Karpas-422 (cell line): ENCODE measurements at regions not wholly inside any gene's neighbourhood (a gene's known extent, or its start where the extent isn't known, plus 50 kb on each side); places are given as distances from the start of the nearest gene placed in this dataset.
"Not testable (repeated sequence)": the region's sequence is repeated elsewhere in the genome, so short reads cannot be mapped to it uniquely, and the experiment has no call there.

ENCODE experiments used
- DNase-seq: peaks from one replicate; pipeline ENCODE4 v3.0.0-alpha.2; 2015
- H2AFZ ChIP-seq: fragments of 200-600 bp; sonication (generic); 2 replicates; pipeline ENCODE4 v1.6.1; 2014; ENCODE audit warnings: antibody characterized with exemption, low read length, mixed read lengths
- H3K27ac ChIP-seq: fragments of 200-600 bp; sonication (generic); 2 replicates; pipeline ENCODE4 v1.5.1; 2014; ENCODE audit warnings: mild to moderate bottlenecking, low read length, moderate library complexity
- H3K27me3 ChIP-seq: fragments of 200-600 bp; sonication (generic); 2 replicates; pipeline ENCODE4 v1.6.1; 2014; ENCODE audit warnings: low read length, mixed read lengths
- H3K36me3 ChIP-seq: fragments of 200-600 bp; sonication (generic); 2 replicates; pipeline ENCODE4 v1.6.1; 2014; ENCODE audit warnings: low read length, mixed read lengths; ENCODE audit not compliant: insufficient read depth
- H3K4me1 ChIP-seq: fragments of 200-600 bp; sonication (generic); 2 replicates; pipeline ENCODE4 v1.6.1; 2014; ENCODE audit warnings: mild to moderate bottlenecking, low read length, mixed read lengths
- H3K4me2 ChIP-seq: fragments of 200-600 bp; sonication (generic); 2 replicates; pipeline ENCODE4 v1.6.1; 2014; ENCODE audit warnings: low read length, low read depth, mild to moderate bottlenecking; ENCODE audit not compliant: poor library complexity, severe bottlenecking
- H3K4me3 ChIP-seq: fragments of 200-600 bp; sonication (generic); 2 replicates; pipeline ENCODE4 v1.5.1; 2014; ENCODE audit warnings: mild to moderate bottlenecking, antibody characterized with exemption, low read length, mixed read lengths
- H3K79me2 ChIP-seq: fragments of 200-600 bp; sonication (generic); 2 replicates; pipeline ENCODE4 v1.6.1; 2014; ENCODE audit warnings: mild to moderate bottlenecking, low read length, mixed read lengths
- H3K9ac ChIP-seq: fragments of 200-600 bp; sonication (generic); 2 replicates; pipeline ENCODE4 v1.6.0; 2014; ENCODE audit warnings: low read length
- H3K9me2 ChIP-seq: fragments of 200-600 bp; sonication (generic), shearing (Covaris generic); replicated peaks from 2 replicates; pipeline ENCODE4 v1.6.0; 2014; ENCODE audit warnings: mild to moderate bottlenecking, low read length, moderate library complexity; ENCODE audit not compliant: insufficient read depth
- H3K9me3 ChIP-seq: fragments of 300-700, 200-600 bp; sonication (generic); 2 replicates; pipeline ENCODE4 v1.6.1; 2014; ENCODE audit warnings: low read length, mixed read lengths
- H4K20me1 ChIP-seq: fragments of 200-600 bp; sonication (generic); 2 replicates; pipeline ENCODE4 v1.6.1; 2014; ENCODE audit warnings: mild to moderate bottlenecking, antibody characterized with exemption, low read length, low read depth; ENCODE audit not compliant: insufficient read depth

GRCh38 chr10:120793088-120793487 lies 58.1 kb upstream of the WDR11 start:
- no peak overlapping the region for H3K9ac ChIP-seq
- no peaks in the 10 kb centered on the region for H3K79me2 ChIP-seq
- no peak overlapping the region for H3K4me2 ChIP-seq
- H2AFZ ChIP-seq, result no peak overlapping the region
- H3K9me2 ChIP-seq, result no peaks in the 10 kb centered on the region
- H3K36me3 ChIP-seq, result no peaks in the 10 kb centered on the region
- no peaks in the 10 kb centered on the region for H4K20me1 ChIP-seq
- H3K4me3 ChIP-seq, result no peak overlapping the region
- no peak overlapping the region for H3K27ac ChIP-seq
- H3K4me1 ChIP-seq, result no peaks in the 10 kb centered on the region
- no peaks in the 10 kb centered on the region for H3K9me3 ChIP-seq
- no peaks in the 10 kb centered on the region for H3K27me3 ChIP-seq
- no peak for DNase-seq

DNA sequence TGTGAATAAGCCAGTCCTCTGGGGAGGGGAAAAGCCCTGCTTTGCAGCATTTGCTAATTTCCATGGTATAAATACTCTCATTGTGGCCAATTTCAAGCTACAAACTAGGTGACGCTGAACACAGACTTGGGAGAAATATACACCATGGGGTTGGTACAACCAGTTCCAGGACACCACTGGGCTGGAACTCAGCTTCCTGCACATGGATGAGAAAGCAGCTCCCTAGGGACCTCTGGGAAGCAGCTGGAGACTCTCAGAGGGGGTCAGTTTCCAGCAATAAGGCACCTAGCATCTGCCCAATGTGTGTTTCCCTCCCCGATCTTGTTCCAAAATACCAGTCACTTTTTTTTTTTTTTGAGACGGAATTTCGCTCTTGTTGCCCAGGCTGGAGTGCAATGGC lies 56.8 kb upstream of the WDR11 start:
- Histone ChIP-seq H3K27me3 (no peaks in the 10 kb centered on the region), H3K79me2 (no peaks in the 10 kb centered on the region), H3K9ac (no peak overlapping the region), H3K9me3 (no peaks in the 10 kb centered on the region), H3K9me2 (no peaks in the 10 kb centered on the region), H3K27ac (no peak overlapping the region), H4K20me1 (no peaks in the 10 kb centered on the region), H3K4me1 (no peaks in the 10 kb centered on the region), H3K4me2 (no peak overlapping the region), H3K4me3 (no peak overlapping the region), H2AFZ (no peak overlapping the region), H3K36me3 (no peaks in the 10 kb centered on the region)
- no peak for DNase-seq

DNA sequence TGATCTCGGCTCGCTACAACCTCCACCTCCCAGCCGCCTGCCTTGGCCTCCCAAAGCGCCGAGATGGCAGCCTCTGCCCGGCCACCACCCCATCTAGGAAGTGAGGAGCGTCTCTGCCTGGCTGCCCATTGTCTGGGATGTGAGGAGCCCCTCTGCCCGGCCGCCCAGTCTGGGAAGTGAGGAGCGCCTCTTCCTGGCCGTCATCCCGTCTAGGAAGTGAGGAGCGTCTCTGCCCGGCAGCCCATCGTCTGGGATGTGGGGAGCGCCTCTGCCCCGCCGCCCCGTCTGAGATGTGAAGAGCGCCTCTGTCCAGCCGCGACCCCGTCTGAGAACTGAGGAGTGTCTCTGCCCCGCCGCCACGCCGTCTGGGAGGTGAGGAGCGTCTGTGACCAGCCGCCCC lies 52.9 kb upstream of the WDR11 start:
- DNase-seq, H3K9me2 ChIP-seq, H2AFZ ChIP-seq, H3K4me1 ChIP-seq, H3K9ac ChIP-seq, H3K27ac ChIP-seq, H3K4me2 ChIP-seq, H3K36me3 ChIP-seq, H3K79me2 ChIP-seq, H3K9me3 ChIP-seq, H3K4me3 ChIP-seq, H3K27me3 ChIP-seq, H4K20me1 ChIP-seq: not testable (repeated sequence)

DNA sequence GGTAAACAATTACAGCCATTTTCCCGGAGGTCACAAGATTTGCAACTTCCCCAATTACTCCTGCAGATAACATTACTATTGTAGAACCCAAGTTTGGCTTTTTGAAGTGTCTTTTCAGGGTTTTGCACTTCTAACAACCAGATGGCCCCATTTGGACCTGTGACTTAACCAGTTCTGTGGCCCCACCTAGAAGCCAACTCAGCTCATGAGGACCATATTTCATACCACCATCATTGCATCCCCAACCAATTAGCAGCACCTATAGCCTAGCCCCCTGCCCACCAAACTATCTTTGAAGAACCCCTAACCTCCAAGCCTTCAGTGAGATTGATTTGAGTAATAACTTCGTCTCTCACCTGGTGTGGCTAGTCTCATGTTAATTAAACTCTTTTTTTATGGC lies 51.3 kb upstream of the WDR11 start:
- no peak overlapping the region for H3K4me2 ChIP-seq
- no peaks in the 10 kb centered on the region for H3K9me3 ChIP-seq
- H4K20me1 ChIP-seq, result no peaks in the 10 kb centered on the region
- H3K4me1 ChIP-seq, result no peaks in the 10 kb centered on the region
- no peak overlapping the region for H3K27ac ChIP-seq
- no peaks in the 10 kb centered on the region for H3K36me3 ChIP-seq
- H3K27me3 ChIP-seq, result no peaks in the 10 kb centered on the region
- no peaks in the 10 kb centered on the region for H3K79me2 ChIP-seq
- H3K4me3 ChIP-seq, result no peak overlapping the region
- no peak overlapping the region for H3K9ac ChIP-seq
- H2AFZ ChIP-seq, result no peak overlapping the region
- H3K9me2 ChIP-seq, result no peaks in the 10 kb centered on the region
- DNase-seq, result no peak

DNA sequence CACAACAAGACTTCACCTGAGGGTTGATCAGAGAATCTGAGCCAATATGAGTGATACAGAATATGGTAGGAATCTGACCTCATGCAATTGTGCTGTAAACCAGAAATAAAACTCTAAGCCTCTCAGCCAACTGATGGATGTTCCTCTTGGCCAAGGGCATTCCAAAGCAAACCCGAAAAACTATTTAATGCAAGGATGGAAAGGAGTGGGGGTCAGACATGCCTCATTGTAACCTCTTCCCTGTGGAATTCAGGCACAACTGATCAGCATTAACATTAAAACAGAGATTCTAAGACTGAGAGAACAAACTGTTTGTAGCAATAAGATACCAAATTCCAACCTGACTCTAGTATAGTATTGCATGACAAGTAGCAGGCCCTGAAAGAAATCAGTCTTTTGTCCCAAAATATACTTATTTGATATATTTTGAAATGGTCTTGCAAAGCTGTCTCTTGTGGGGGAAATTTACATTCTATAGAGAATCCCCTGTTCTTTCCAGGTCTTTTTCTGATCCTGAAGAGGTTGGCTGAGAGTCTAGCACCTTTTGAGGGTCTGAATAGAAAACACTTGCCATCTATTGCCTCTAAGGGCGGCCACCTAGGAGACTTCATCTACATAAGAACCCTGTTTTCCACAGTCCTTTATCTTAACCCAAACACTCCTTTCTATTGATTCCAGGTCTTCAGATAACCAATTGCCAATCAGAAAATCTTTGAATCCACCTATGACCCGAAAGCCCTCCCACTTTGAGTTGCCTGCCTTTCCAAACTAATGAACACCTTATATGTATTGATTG lies 50.4 kb upstream of the WDR11 start:
- Histone ChIP-seq H3K9me3 (no peaks in the 10 kb centered on the region), H3K4me3 (no peak overlapping the region), H3K9me2 (no peaks in the 10 kb centered on the region), H3K27ac (no peak overlapping the region), H3K27me3 (no peaks in the 10 kb centered on the region), H3K79me2 (no peaks in the 10 kb centered on the region), H2AFZ (no peak overlapping the region), H4K20me1 (no peaks in the 10 kb centered on the region), H3K36me3 (no peaks in the 10 kb centered on the region), H3K4me1 (no peaks in the 10 kb centered on the region), H3K4me2 (no peak overlapping the region), H3K9ac (no peak overlapping the region)
- no peak for DNase-seq
